Astrocyte of the hippocampus (primary cell): ENCODE measurements at regions not wholly inside any gene's neighbourhood (a gene's known extent, or its start where the extent isn't known, plus 50 kb on each side); places are given as distances from the start of the nearest gene placed in this dataset.
"Not testable (repeated sequence)": the region's sequence is repeated elsewhere in the genome, so short reads cannot be mapped to it uniquely, and the experiment has no call there.

ENCODE experiments used
- DNase-seq: peaks from one replicate; pipeline ENCODE4 v3.0.0; 2011; ENCODE audit warnings: low read depth, low spot score

GRCh38 chr18:28357766-28358401 lies 181.0 kb upstream of the CDH2 start:
- DNase-seq, result no peak

- DNase-seq, result no peak
Observed at GRCh38 chr18:28350821-28351220, 173.9 kb upstream of the CDH2 start.

- no peak for DNase-seq
Observed at GRCh38 chr18:28342231-28342630, 165.3 kb upstream of the CDH2 start.

GRCh38 chr18:28338316-28338715 lies 161.4 kb upstream of the CDH2 start:
- DNase-seq, result no peak

GRCh38 chr18:28334516-28334915 lies 157.6 kb upstream of the CDH2 start:
- no peak for DNase-seq

GRCh38 chr18:28332071-28332470 lies 155.1 kb upstream of the CDH2 start:
- DNase-seq, result no peak

- no peak for DNase-seq
Observed at GRCh38 chr18:28331551-28331950, 154.6 kb upstream of the CDH2 start.

- no peak for DNase-seq
Observed at GRCh38 chr18:28313602-28314001, 136.7 kb upstream of the CDH2 start.

GRCh38 chr18:28288784-28289183 lies 111.9 kb upstream of the CDH2 start:
- DNase-seq, result no peak

GRCh38 chr18:28287146-28287545 lies 110.2 kb upstream of the CDH2 start:
- no peak for DNase-seq

- DNase-seq, result peak; percentile 21
Observed at GRCh38 chr18:28284132-28284531, 107.2 kb upstream of the CDH2 start.

- peak; percentile 14 for DNase-seq
Observed at GRCh38 chr18:28281400-28281799, 104.5 kb upstream of the CDH2 start.

GRCh38 chr18:28269750-28270149 lies 92.8 kb upstream of the CDH2 start:
- DNase-seq, result peak; percentile 60

- peak; percentile 32 for DNase-seq
Observed at GRCh38 chr18:28267878-28268625, 91.1 kb upstream of the CDH2 start.

GRCh38 chr18:28267276-28267675 lies 90.3 kb upstream of the CDH2 start:
- no peak for DNase-seq

GRCh38 chr18:28256166-28256565 lies 79.2 kb upstream of the CDH2 start:
- DNase-seq, result no peak

- no peak for DNase-seq
Observed at GRCh38 chr18:28248653-28249052, 71.7 kb upstream of the CDH2 start.

GRCh38 chr18:28240626-28241025 lies 63.7 kb upstream of the CDH2 start:
- DNase-seq, result not testable (repeated sequence)

- no peak for DNase-seq
Observed at GRCh38 chr18:28236487-28236886, 59.6 kb upstream of the CDH2 start.
